ENCODE measurements at regions not wholly inside any gene's neighbourhood (a gene's known extent, or its start where the extent isn't known, plus 50 kb on each side); places are given as distances from the start of the nearest gene placed in this dataset.

- TF ChIP-seq POLR2A (IDR thresholded peaks at IDR 0.05) (no peak), CTCF (IDR thresholded peaks at IDR 0.05) (no peak)
Observed at GRCh38 chr13:80477661-80478443, 136.9 kb upstream of the SPRY2 start.
